Suppressor macrophage treated with lipopolysaccharide for 1 hour (primary cell): ENCODE measurements at regions not wholly inside any gene's neighbourhood (a gene's known extent, or its start where the extent isn't known, plus 50 kb on each side); places are given as distances from the start of the nearest gene placed in this dataset.

ENCODE experiments used
- DNase-seq, 3 donors: peaks; one replicate each; pipeline ENCODE4 v3.0.0-alpha.2; 2020 to 2022

GRCh38 chr5:97406946-97407676, 224.1 kb upstream of the RIOK2 start:
- no peak for DNase-seq

GRCh38 chr5:97408331-97408730, 225.3 kb upstream of the RIOK2 start:
- DNase-seq, result no peak

- no peak for DNase-seq
Measured at GRCh38 chr5:97412959-97413358, 229.9 kb upstream of the RIOK2 start.

- DNase-seq, result no peak
Measured at GRCh38 chr5:97417986-97418385, 234.9 kb upstream of the RIOK2 start.

- DNase-seq, result no peak
Measured at GRCh38 chr5:97418462-97418861, 235.4 kb upstream of the RIOK2 start.

GRCh38 chr5:97420646-97421045, 237.6 kb upstream of the RIOK2 start:
- no peak for DNase-seq

GRCh38 chr5:97422678-97423077, 239.6 kb upstream of the RIOK2 start:
- DNase-seq, result no peak

GRCh38 chr5:97425511-97425910, 242.5 kb upstream of the RIOK2 start:
- peak in 2 of 3 donors; percentile 7 to 15 for DNase-seq

- no peak for DNase-seq
Measured at GRCh38 chr5:97427235-97427634, 244.2 kb upstream of the RIOK2 start.

GRCh38 chr5:97434021-97434420, 251.0 kb upstream of the RIOK2 start:
- DNase-seq, result no peak

- DNase-seq, result no peak
Measured at GRCh38 chr5:97436405-97436804, 253.4 kb upstream of the RIOK2 start.

GRCh38 chr5:97443740-97444139, 260.7 kb upstream of the RIOK2 start:
- no peak for DNase-seq

GRCh38 chr5:97449172-97449571, 266.1 kb upstream of the RIOK2 start:
- DNase-seq, result no peak

- DNase-seq, result no peak
Measured at GRCh38 chr5:97452646-97453045, 269.6 kb upstream of the RIOK2 start.

GRCh38 chr5:97453263-97453662, 270.2 kb upstream of the RIOK2 start:
- no peak for DNase-seq

- DNase-seq, result no peak
Measured at GRCh38 chr5:97454015-97454414, 271.0 kb upstream of the RIOK2 start.

- DNase-seq, result no peak
Measured at GRCh38 chr5:97455996-97456395, 272.9 kb upstream of the RIOK2 start.

GRCh38 chr5:97458851-97459250, 275.8 kb upstream of the RIOK2 start:
- no peak for DNase-seq

- DNase-seq, result no peak
Measured at GRCh38 chr5:97471951-97472350, 288.9 kb upstream of the RIOK2 start.

GRCh38 chr5:97475847-97476246, 292.8 kb upstream of the RIOK2 start:
- DNase-seq, result no peak

- DNase-seq, result no peak
Measured at GRCh38 chr5:97476852-97477534, 293.9 kb upstream of the RIOK2 start.

- no peak for DNase-seq
Measured at GRCh38 chr5:97478483-97478882, 295.4 kb upstream of the RIOK2 start.

GRCh38 chr5:97480313-97480712, 297.3 kb upstream of the RIOK2 start:
- DNase-seq, result no peak

- DNase-seq, result no peak
Measured at GRCh38 chr5:97488126-97488668, 305.1 kb upstream of the RIOK2 start.
